HG02885 (cell line): ENCODE measurements at regions not wholly inside any gene's neighbourhood (a gene's known extent, or its start where the extent isn't known, plus 50 kb on each side); places are given as distances from the start of the nearest gene placed in this dataset.

Experiments used
- ATAC-seq: cut with Tn5 transposase; IDR thresholded peaks from one replicate; pipeline ENCODE4 v1.9.1; 2021; ENCODE audit warnings: mild to moderate bottlenecking; ENCODE audit not compliant: unreplicated experiment, poor library complexity

GRCh38 chr10:84990713-84991112 lies 662.3 kb downstream of the CCSER2 start:
- ATAC-seq: no peak

- no peak for ATAC-seq
Measured at GRCh38 chr10:84991301-84991700, 662.9 kb downstream of the CCSER2 start.

DNA sequence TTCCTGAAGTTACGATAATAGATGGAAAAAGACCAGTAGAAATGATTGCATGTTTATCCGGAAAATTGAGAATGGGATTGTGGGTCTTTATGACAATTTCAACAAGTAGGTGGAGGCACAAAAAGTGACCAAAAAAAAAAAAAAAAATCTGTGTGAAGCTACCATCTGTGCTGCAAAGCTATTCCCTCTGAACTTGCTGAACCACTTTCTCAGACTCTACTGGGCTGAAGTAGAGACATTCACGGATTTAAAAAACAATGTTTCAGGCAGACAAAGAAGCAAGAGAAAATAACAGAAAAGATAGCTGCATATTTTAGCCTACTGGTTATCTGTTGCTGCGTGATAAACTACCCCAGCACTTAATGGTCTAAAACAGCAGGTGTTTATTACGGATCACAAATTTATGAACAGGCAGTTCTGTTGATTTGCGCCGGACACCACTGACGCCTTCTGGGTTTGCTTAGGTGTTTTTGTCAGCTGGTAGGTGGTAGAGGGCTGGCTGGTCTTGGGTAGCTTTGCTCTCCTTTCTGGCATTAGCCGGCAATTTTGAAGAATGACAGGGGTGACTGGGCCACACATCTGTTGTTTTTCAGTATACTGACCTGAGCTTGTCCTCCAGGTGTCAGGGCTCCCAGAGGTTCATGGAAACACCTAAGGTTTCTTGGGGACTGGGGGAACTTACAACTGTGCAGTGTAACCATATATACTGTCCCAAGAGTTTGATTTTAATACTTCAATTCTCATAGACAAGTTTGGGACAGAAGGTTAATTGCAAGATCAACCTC lies 665.1 kb downstream of the CCSER2 start:
- ATAC-seq: no peak

GRCh38 chr10:84994722-84995121 lies 666.3 kb downstream of the CCSER2 start:
- ATAC-seq: no peak

- no peak for ATAC-seq
Measured at GRCh38 chr10:84996580-84996979, 668.2 kb downstream of the CCSER2 start.

GRCh38 chr10:84997870-84998269 lies 669.5 kb downstream of the CCSER2 start:
- ATAC-seq: no peak

DNA sequence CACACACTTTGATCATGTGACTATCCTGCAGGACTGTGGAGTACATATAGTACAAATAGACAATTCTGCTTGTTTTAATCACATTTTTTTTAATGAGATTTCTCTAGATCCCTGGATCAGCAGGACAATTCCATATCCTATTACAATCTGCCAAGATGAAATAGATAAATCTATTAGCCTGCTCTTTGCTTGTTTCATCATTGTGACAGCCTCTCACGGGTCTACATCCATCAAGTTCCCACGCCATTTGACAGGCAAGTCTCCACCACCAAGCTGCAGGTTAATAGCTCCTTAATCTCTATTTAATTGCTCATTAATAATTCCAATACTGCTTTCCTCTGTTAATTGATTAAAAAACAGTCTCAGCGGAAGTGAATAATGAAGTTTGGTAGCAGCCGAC lies 671.5 kb downstream of the CCSER2 start:
- no peak for ATAC-seq

GRCh38 chr10:85003083-85003482 lies 674.7 kb downstream of the CCSER2 start:
- ATAC-seq: no peak

- ATAC-seq: no peak
Measured at GRCh38 chr10:85008488-85009184, 680.2 kb downstream of the CCSER2 start.

GRCh38 chr10:85012305-85012704 lies 683.9 kb downstream of the CCSER2 start:
- ATAC-seq: no peak

- no peak for ATAC-seq
Measured at GRCh38 chr10:85026878-85027467, 698.6 kb downstream of the CCSER2 start.

DNA sequence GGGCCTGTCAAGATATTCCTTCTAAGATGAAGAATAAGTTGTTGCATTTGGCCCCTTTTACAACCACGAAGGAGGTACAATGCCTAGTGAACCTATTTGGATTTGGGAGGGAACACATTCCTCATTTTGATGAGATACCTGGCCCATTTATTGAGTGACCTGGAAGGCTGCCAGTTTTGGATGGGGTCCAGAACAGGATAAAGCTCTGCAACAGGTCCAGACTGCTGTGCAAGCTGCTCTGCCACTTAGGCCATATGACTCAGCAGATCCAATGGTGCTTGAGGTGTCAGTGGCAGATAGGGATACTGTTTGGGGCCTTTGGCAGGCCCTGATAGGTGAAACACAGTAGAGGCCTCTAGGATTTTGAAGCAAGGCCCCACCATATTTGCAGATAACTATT lies 704.6 kb downstream of the CCSER2 start:
- ATAC-seq: no peak

- ATAC-seq: no peak
Measured at GRCh38 chr10:85036661-85037060, 708.3 kb downstream of the CCSER2 start.

DNA sequence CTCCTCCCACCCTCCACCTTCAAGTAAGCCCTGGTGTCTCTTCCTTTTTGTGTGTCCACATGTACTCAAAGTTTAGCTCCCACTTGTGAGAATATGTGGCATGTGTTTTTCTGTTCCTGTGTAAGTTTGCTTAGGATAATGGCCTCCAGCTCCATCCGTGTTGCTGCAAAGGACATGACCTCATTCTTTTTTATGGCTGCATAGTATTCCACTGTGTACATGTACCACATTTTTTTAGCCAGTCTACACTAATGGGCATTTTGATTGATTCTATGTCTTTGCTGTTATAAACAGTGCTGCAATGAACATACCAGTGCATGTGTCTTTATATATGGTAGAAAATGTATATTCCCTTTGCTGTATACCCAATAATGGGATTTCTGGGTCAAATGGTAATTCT lies 710.9 kb downstream of the CCSER2 start:
- ATAC-seq: no peak

DNA sequence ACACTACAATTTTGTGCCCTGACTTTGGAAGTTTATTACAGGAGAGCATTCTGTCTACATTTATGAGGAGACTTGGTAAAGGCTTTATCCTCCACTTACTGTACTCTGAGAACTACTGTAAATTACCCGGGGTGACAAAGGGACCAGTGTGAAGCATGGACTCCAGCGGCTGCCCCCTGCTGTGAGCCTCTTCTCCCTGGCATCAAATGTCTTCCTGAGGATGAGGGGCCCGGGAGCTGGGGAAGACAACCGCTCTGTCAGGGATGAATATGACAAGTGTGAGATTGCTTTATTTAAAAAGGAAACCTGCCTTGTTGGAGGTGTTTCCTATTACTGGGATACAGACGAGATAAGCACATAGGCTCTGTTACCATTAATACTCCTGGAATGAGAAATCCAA lies 714.8 kb downstream of the CCSER2 start:
- no peak for ATAC-seq

GRCh38 chr10:85045046-85045445 lies 716.7 kb downstream of the CCSER2 start:
- ATAC-seq: no peak

DNA sequence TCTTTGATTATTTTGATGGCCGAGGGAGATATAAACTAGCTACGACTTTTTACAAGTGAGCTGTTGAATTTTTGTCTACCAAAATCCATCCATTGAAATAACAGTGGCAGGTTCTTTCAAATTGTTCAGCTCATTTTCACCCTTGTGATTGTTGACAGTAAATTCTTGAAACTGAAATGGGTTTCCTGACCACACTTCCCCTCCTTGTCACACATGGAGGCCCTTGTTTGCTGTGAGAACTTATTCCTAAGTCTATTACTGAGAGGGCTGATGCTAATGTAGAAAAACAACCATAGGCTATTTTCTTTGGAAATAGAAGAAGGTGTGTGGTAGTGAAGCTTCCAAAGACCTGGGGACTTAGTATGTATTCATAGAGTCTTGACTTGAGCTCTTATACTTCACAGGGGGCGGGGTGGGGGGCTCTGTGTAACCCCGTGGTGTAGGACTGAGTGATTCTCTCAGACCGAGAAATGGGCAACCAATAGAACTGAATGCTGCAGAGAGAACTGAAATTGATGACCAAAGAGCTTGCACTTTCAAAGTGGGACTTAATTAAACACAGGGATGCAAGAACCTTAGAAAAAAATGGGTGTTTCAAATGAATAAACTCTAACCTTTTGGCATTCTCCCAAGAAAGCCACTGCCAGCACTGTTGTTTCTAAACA lies 718.9 kb downstream of the CCSER2 start:
- ATAC-seq: no peak

DNA sequence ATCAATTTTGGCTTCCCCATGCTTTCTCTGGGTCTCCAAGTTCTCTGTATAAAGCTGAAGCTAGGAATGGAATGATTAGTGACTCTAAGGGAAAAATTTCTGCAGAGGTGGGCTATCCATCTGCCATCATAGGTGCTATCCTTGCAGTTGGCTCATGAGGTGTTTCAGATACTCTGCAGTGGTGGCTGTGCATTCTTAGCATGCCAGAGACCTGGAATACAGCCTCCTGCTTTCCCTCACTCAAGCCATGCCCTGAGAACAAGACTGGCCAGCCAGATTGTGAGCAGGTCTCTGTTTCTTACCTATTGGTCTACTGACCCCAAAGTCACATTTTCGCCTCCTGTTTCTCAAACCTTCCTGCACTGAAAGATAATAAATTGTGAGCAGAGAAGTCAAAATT lies 719.6 kb downstream of the CCSER2 start:
- no peak for ATAC-seq

DNA sequence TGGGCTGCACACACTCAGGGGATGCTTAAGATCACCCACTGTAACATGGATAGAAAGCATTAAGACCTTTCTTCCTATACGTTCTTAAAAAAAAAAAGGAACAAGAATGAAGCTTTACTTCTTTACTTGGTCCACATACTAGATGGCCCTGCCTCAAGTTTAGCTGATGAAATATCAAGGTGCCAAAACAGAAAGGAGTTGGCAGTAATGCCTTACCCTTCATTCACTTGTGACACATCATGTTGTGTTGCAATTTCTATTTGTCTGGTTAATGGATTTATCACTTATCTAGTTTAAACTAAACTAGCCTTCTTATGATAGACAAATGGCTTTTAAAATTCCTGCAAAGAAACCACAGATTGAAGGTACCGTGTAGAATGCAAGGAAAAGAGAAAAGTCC lies 720.3 kb downstream of the CCSER2 start:
- ATAC-seq: no peak

DNA sequence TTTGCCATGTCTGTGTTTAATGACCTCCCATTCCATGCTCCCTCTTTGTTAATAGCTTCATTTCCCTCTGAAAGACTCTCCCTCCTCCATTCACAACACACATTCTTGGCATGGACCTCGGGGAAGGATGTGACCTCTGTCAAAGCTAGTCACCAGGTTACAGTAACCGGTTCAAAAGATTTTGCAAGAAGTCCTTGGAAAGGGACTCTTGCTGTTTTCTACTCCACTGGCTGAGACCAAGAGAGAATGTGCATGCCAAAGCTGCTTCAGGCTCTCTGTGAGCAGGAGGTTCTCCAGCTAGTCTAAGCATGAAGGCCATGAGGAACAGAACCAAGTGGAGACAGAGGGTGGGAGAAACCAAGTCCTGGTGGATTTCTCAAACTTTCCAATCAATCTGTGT lies 732.6 kb downstream of the CCSER2 start:
- no peak for ATAC-seq

- ATAC-seq: no peak
Measured at GRCh38 chr10:85061401-85061800, 733.0 kb downstream of the CCSER2 start.
